Fibroblast of lung (primary cell): ENCODE measurements at regions not wholly inside any gene's neighbourhood (a gene's known extent, or its start where the extent isn't known, plus 50 kb on each side); places are given as distances from the start of the nearest gene placed in this dataset.

ENCODE experiments used
- CTCF ChIP-seq, 2 donors: IDR thresholded peaks in 1 of 2; conservative IDR thresholded peaks in 1 of 2; 1 replicate in 1 of 2; 2 replicates in 1 of 2; pipeline ENCODE4 v1.5.1; 2011 to 2012; ENCODE audit warnings: low read length in 2 of 2, control low read depth in 1 of 2, inconsistent platforms in 1 of 2, low read depth in 1 of 2, mild to moderate bottlenecking in 1 of 2
- EZH2 ChIP-seq: IDR thresholded peaks from 2 replicates; pipeline ENCODE4 v1.5.1; 2012; ENCODE audit warnings: low read length, control low read depth, mild to moderate bottlenecking; ENCODE audit errors: missing control alignments

GRCh38 chr7:83289419-83289993 lies 126.8 kb upstream of the PCLO start:
- TF ChIP-seq CTCF (conservative IDR thresholded peaks at IDR 0.05 in 1 of 2, IDR thresholded peaks at IDR 0.05 in 1 of 2; ENCODE audit: low read depth in 1 of 2, low read length in 2 of 2) (no peak), EZH2 (no peak)
